HepG2 (cell line): ENCODE measurements at regions not wholly inside any gene's neighbourhood (a gene's known extent, or its start where the extent isn't known, plus 50 kb on each side); places are given as distances from the start of the nearest gene placed in this dataset.

Source experiments
- ATF7 ChIP-seq, 2 experiments: fragments of 450-650 bp in 1 of 2; sonication (generic) in 1 of 2; formaldehyde crosslinking in 1 of 2; IDR thresholded peaks; 2 replicates each; pipeline versions ENCODE4 v1.4.0 to v1.6.1; 2016 to 2020; ENCODE audit warnings: antibody characterized with exemption in 1 of 2, mild to moderate bottlenecking in 1 of 2, missing genetic modification reagents in 1 of 2
- GPBP1L1 ChIP-seq: sonication (generic); formaldehyde crosslinking; IDR thresholded peaks from 2 replicates; pipeline ENCODE4 v1.5.0; 2020; ENCODE audit warnings: mild to moderate bottlenecking, missing genetic modification reagents
- IRF1 ChIP-seq: sonication (generic); formaldehyde crosslinking; IDR thresholded peaks from 2 replicates; pipeline ENCODE4 v1.4.0; 2020; ENCODE audit warnings: low read depth, mild to moderate bottlenecking, missing genetic modification reagents
- MATR3 ChIP-seq: sonication (generic); formaldehyde crosslinking; IDR thresholded peaks from 2 replicates; pipeline ENCODE4 v1.4.0; 2020; ENCODE audit warnings: missing genetic modification reagents
- MED13 ChIP-seq: sonication (generic); formaldehyde crosslinking; IDR thresholded peaks from 2 replicates; pipeline ENCODE4 v1.5.0; 2020; ENCODE audit warnings: missing genetic modification reagents
- NFRKB ChIP-seq: fragments of 450-650 bp; IDR thresholded peaks from 2 replicates; pipeline ENCODE4 v1.6.1; 2017
- NONO ChIP-seq, 2 experiments: fragments of 450-650 bp in 1 of 2; sonication (generic) in 1 of 2; formaldehyde crosslinking in 1 of 2; IDR thresholded peaks in 1 of 2; conservative IDR thresholded peaks in 1 of 2; 2 replicates each; pipeline versions ENCODE4 v1.6.1 to v1.8.0; 2017 to 2022; ENCODE audit warnings: mild to moderate bottlenecking in 1 of 2, missing genetic modification reagents in 1 of 2, moderate library complexity in 1 of 2
- POLR2AphosphoS2 ChIP-seq: IDR thresholded peaks from 2 replicates; pipeline ENCODE4 v1.6.1; 2011; ENCODE audit warnings: low read depth, low read length, improper control_type of control experiment
- ZNF12 ChIP-seq: sonication (generic); formaldehyde crosslinking; IDR thresholded peaks from 2 replicates; pipeline ENCODE4 v1.5.0; 2020; ENCODE audit warnings: missing genetic modification reagents
- ZNF343 ChIP-seq: sonication (generic); formaldehyde crosslinking; IDR thresholded peaks from 2 replicates; pipeline ENCODE4 v1.4.0; 2020; ENCODE audit warnings: mild to moderate bottlenecking, missing genetic modification reagents
- ZNF44 ChIP-seq: sonication (generic); formaldehyde crosslinking; IDR thresholded peaks from 2 replicates; pipeline ENCODE4 v1.5.1; 2020; ENCODE audit warnings: mild to moderate bottlenecking, missing genetic modification reagents
- ZNF781 ChIP-seq: sonication (generic); formaldehyde crosslinking; IDR thresholded peaks from 2 replicates; pipeline ENCODE4 v1.5.1; 2020; ENCODE audit warnings: borderline replicate concordance, mild to moderate bottlenecking, missing genetic modification reagents; ENCODE audit errors: not compliant biosample characterization
- ZNF790 ChIP-seq: sonication (generic); formaldehyde crosslinking; IDR thresholded peaks from 2 replicates; pipeline ENCODE4 v1.8.0; 2022; ENCODE audit warnings: missing genetic modification reagents, mild to moderate bottlenecking, borderline replicate concordance
- TF ChIP-seq, protein P1 (sequence below): sonication (generic); formaldehyde crosslinking; IDR thresholded peaks from 2 replicates; pipeline ENCODE4 v1.5.1; 2020; ENCODE audit warnings: mild to moderate bottlenecking, missing genetic modification reagents, moderate library complexity
- TF ChIP-seq, protein P2 (sequence below), 2 experiments: sonication (generic) in 1 of 2; formaldehyde crosslinking in 1 of 2; IDR thresholded peaks; 2 replicates each; pipeline versions ENCODE4 v1.5.1 to v1.6.1; 2011 to 2020; ENCODE audit warnings: borderline replicate concordance in 1 of 2, low read depth in 1 of 2, low read length in 1 of 2, mild to moderate bottlenecking in 1 of 2, missing genetic modification reagents in 1 of 2, moderate library complexity in 1 of 2
- TF ChIP-seq, protein P3 (sequence below): sonication (generic); formaldehyde crosslinking; IDR thresholded peaks from 2 replicates; pipeline ENCODE4 v1.9.0; 2021; ENCODE audit warnings: missing genetic modification reagents, borderline replicate concordance

DNA sequence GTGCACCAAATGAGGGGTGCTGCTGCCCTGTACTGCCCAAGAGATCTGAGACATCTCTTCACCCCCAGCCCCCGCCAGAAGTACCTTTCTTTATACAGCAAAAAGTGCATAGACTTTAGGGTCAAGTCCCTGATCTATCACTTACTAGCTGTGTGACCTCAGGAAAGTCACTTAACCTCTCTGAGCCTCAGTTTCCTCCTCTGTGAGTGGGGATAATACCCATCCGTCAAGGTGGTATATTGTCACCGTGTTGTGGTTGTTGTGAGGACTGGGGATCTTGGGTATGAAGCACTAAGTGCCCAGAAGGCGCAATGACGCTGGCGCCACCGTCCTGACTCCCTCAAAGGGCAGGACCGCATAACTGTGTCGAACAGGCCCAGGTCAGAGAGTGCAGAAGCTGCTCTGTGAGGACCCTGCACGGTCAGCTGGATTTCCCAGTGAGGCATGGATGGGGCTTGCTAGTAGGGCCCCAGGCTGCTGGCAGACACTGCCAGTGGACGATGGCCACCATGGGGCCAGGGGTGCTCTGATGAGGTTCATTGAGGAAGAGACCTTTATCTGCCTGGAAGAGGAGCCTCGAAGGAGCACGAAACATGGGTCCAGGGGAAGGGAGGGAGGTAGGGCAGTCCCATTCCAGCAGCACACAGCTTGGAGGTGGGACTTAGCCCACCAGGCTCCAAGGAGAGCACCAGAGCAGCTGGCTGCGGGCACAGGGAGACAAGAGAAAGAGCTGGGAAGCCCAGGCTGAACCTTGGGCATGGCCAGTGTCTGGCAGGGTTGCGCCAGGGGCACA is 61.8 kb upstream of the LAPTM4A start (continued):
- TF ChIP-seq, protein P1, sequence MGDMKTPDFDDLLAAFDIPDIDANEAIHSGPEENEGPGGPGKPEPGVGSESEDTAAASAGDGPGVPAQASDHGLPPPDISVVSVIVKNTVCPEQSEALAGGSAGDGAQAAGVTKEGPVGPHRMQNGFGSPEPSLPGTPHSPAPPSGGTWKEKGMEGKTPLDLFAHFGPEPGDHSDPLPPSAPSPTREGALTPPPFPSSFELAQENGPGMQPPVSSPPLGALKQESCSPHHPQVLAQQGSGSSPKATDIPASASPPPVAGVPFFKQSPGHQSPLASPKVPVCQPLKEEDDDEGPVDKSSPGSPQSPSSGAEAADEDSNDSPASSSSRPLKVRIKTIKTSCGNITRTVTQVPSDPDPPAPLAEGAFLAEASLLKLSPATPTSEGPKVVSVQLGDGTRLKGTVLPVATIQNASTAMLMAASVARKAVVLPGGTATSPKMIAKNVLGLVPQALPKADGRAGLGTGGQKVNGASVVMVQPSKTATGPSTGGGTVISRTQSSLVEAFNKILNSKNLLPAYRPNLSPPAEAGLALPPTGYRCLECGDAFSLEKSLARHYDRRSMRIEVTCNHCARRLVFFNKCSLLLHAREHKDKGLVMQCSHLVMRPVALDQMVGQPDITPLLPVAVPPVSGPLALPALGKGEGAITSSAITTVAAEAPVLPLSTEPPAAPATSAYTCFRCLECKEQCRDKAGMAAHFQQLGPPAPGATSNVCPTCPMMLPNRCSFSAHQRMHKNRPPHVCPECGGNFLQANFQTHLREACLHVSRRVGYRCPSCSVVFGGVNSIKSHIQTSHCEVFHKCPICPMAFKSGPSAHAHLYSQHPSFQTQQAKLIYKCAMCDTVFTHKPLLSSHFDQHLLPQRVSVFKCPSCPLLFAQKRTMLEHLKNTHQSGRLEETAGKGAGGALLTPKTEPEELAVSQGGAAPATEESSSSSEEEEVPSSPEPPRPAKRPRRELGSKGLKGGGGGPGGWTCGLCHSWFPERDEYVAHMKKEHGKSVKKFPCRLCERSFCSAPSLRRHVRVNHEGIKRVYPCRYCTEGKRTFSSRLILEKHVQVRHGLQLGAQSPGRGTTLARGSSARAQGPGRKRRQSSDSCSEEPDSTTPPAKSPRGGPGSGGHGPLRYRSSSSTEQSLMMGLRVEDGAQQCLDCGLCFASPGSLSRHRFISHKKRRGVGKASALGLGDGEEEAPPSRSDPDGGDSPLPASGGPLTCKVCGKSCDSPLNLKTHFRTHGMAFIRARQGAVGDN (CRISPR knock-in tag), result peak; percentile 14; the same call in 1 of the 2 replicates
- no peak for TF ChIP-seq NONO (IDR thresholded peaks at IDR 0.05)
- no peak for TF ChIP-seq NONO (CRISPR knock-in tag; conservative IDR thresholded peaks at IDR 0.05)
- TF ChIP-seq MATR3, result no peak
- TF ChIP-seq ZNF12 (CRISPR knock-in tag), result no peak
- TF ChIP-seq, protein P2, sequence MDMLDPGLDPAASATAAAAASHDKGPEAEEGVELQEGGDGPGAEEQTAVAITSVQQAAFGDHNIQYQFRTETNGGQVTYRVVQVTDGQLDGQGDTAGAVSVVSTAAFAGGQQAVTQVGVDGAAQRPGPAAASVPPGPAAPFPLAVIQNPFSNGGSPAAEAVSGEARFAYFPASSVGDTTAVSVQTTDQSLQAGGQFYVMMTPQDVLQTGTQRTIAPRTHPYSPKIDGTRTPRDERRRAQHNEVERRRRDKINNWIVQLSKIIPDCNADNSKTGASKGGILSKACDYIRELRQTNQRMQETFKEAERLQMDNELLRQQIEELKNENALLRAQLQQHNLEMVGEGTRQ (IDR thresholded peaks at IDR 0.05; ENCODE audit: low read depth, low read length), result no peak
- TF ChIP-seq, protein P2 (CRISPR knock-in tag; IDR thresholded peaks at IDR 0.05; ENCODE audit: borderline replicate concordance), result no peak
- TF ChIP-seq, protein P3, sequence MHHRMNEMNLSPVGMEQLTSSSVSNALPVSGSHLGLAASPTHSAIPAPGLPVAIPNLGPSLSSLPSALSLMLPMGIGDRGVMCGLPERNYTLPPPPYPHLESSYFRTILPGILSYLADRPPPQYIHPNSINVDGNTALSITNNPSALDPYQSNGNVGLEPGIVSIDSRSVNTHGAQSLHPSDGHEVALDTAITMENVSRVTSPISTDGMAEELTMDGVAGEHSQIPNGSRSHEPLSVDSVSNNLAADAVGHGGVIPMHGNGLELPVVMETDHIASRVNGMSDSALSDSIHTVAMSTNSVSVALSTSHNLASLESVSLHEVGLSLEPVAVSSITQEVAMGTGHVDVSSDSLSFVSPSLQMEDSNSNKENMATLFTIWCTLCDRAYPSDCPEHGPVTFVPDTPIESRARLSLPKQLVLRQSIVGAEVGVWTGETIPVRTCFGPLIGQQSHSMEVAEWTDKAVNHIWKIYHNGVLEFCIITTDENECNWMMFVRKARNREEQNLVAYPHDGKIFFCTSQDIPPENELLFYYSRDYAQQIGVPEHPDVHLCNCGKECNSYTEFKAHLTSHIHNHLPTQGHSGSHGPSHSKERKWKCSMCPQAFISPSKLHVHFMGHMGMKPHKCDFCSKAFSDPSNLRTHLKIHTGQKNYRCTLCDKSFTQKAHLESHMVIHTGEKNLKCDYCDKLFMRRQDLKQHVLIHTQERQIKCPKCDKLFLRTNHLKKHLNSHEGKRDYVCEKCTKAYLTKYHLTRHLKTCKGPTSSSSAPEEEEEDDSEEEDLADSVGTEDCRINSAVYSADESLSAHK (CRISPR knock-in tag), result no peak
- no peak for TF ChIP-seq NFRKB
- TF ChIP-seq ZNF44 (CRISPR knock-in tag), result no peak
- TF ChIP-seq MED13 (CRISPR knock-in tag), result no peak
- no peak for TF ChIP-seq ZNF790
- TF ChIP-seq GPBP1L1, result no peak
- no peak for TF ChIP-seq ZNF343
- TF ChIP-seq ZNF781 (CRISPR knock-in tag), result no peak
- TF ChIP-seq IRF1, result no peak
- TF ChIP-seq ATF7 (IDR thresholded peaks at IDR 0.05), result no peak
- no peak for TF ChIP-seq ATF7 (CRISPR knock-in tag; IDR thresholded peaks at IDR 0.05)
- TF ChIP-seq POLR2AphosphoS2, result no peak
